Bronchial epithelial cell (primary cell): ENCODE measurements at regions not wholly inside any gene's neighbourhood (a gene's known extent, or its start where the extent isn't known, plus 50 kb on each side); places are given as distances from the start of the nearest gene placed in this dataset.
"Not testable (repeated sequence)": the region's sequence is repeated elsewhere in the genome, so short reads cannot be mapped to it uniquely, and the experiment has no call there.

Source experiments
- DNase-seq: peaks from one replicate; pipeline ENCODE4 v3.0.0-alpha.2; 2010; ENCODE audit warnings: low read depth
- FAIRE-seq: peaks from 2 replicates; lab custom pipeline; 2011; peaks lifted over from hg19 to GRCh38; lab: Jason Lieb, UNC
- H3K27me3 ChIP-seq: 2 replicates; pipeline ENCODE4 v1.5.1; 2011; ENCODE audit warnings: low read length; ENCODE audit not compliant: control insufficient read depth, insufficient read depth
- H3K36me3 ChIP-seq: 2 replicates; pipeline ENCODE4 v1.5.1; 2011; ENCODE audit warnings: low read length; ENCODE audit not compliant: control insufficient read depth, insufficient read depth
- H3K4me3 ChIP-seq: 2 replicates; pipeline ENCODE4 v1.5.1; 2011; ENCODE audit warnings: mild to moderate bottlenecking, low read depth, low read length, control low read depth
- TF ChIP-seq, protein P1 (sequence below): IDR thresholded peaks from 2 replicates; pipeline ENCODE4 v1.5.1; 2011; ENCODE audit warnings: mild to moderate bottlenecking, moderate library complexity, low read length, control low read depth, inconsistent platforms; ENCODE audit not compliant: insufficient read depth, severe bottlenecking

DNA sequence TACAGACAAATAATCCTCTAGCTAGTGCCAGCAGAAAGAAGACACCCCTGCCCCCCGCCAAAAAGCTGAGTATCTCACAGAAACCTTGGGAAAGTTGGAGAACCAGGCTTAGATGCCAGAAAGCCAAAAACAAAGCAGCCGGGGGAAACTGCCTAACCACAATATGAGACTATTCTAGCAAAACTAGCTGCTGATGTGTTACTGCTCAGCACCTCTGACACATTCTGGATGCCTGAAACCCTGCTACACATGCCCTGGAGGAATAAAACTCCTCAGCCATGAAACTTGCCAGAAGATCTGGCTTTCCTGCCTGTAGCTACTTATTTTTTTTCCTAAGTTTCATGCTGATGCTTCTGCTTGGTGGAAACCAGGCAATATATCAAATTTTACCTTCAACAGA, 122.7 kb upstream of the GCFC2 start:
- TF ChIP-seq, protein P1, sequence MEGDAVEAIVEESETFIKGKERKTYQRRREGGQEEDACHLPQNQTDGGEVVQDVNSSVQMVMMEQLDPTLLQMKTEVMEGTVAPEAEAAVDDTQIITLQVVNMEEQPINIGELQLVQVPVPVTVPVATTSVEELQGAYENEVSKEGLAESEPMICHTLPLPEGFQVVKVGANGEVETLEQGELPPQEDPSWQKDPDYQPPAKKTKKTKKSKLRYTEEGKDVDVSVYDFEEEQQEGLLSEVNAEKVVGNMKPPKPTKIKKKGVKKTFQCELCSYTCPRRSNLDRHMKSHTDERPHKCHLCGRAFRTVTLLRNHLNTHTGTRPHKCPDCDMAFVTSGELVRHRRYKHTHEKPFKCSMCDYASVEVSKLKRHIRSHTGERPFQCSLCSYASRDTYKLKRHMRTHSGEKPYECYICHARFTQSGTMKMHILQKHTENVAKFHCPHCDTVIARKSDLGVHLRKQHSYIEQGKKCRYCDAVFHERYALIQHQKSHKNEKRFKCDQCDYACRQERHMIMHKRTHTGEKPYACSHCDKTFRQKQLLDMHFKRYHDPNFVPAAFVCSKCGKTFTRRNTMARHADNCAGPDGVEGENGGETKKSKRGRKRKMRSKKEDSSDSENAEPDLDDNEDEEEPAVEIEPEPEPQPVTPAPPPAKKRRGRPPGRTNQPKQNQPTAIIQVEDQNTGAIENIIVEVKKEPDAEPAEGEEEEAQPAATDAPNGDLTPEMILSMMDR = no peak
- FAIRE-seq (no peak), DNase-seq (peak; percentile 64)
- Histone ChIP-seq H3K36me3 (no peaks in the 10 kb centered on the region), H3K27me3 (no peaks in the 10 kb centered on the region), H3K4me3 (no peak overlapping the region)

DNA sequence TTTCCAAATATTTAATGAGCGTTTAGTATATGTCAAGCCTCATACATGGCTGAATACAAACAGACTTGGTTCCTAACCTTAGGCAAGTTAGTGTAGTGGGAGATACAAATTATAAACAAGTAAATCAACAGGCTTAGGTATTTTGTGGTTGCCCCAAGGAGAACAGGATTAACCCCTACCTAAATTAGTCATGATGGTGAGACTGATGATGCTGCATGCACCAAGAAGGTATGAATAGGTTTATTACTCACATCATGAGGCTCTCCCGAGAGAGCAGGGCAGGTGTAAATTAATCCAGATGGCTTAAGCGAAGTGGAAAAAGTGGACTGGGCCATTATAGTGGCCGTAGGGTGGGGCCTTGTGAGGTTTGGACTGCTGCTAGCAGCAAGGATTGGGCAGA, 118.1 kb upstream of the GCFC2 start:
- no peak for FAIRE-seq
- Histone ChIP-seq H3K27me3 (no peaks in the 10 kb centered on the region), H3K4me3 (no peak overlapping the region), H3K36me3 (no peaks in the 10 kb centered on the region)
- DNase-seq = peak; percentile 80
- TF ChIP-seq, protein P1 = no peak

DNA sequence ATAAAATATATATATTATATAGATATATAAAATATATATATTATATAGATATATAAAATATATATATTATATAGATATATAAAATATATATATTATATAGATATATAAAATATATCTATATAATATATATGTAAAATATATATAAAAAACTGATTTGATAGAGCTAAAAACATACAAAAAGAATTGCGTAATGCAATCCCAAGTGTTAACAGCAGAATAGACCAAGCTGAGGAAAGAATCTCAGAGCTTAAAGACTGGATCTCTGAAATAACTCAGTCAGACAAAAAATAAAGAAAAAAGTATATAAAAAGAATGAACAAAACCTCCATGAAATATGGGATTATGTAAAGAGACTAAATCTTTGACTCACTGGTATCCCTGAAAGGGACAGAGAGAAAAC, 112.8 kb upstream of the GCFC2 start:
- H3K27me3 ChIP-seq, DNase-seq, FAIRE-seq: not testable (repeated sequence)

DNA sequence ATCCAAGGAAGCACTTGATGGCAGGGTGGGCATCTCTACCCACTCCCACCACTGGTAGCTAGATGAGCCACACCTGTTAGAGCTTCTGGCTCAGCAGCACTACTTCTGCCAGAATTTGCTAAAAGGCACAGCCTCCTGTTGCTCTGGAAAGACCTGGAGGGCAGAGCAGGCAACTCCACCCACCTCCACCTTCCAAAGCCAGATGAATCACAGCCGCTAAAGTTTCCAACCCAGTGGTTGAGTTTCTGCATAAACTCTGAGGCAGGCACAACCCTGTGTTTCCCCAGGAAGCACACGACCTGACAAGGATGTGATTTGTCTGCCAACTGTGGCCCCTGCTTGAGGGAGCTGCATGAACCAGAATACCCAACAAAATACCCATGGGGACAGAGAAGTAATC, 111.6 kb upstream of the GCFC2 start:
- TF ChIP-seq, protein P1 = no peak
- FAIRE-seq = no peak
- Histone ChIP-seq H3K4me3 (no peak overlapping the region), H3K27me3 (no peaks in the 10 kb centered on the region), H3K36me3 (no peaks in the 10 kb centered on the region)
- DNase-seq = peak; percentile 55

More for the DNA sequence above, 112.8 kb upstream of the GCFC2 start:
- H3K4me3 ChIP-seq, H3K36me3 ChIP-seq: not testable (repeated sequence)

DNA sequence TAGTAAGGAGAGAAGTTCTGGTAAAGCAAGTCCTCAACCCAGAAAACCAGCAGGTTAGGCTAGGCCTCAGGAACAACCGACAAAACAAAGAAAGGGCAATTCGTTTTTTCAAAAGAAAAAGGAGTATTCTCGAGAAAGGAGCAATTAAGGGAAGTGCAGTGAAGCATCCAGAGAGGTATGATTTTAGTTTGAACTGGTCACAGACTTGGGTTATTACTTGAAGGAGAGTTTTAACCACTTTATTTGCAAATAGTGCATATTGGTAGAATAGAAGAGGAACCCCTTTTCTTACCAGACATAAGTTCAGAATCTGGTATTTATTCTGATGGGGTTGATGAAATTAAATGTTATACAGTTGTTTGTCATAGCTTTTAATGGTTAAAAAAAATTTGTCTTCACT, 110.0 kb upstream of the GCFC2 start:
- TF ChIP-seq, protein P1 = no peak
- DNase-seq (no peak), FAIRE-seq (no peak)
- H3K36me3 ChIP-seq = no peaks in the 10 kb centered on the region
- H3K4me3 ChIP-seq = no peak overlapping the region
- no peaks in the 10 kb centered on the region for H3K27me3 ChIP-seq

DNA sequence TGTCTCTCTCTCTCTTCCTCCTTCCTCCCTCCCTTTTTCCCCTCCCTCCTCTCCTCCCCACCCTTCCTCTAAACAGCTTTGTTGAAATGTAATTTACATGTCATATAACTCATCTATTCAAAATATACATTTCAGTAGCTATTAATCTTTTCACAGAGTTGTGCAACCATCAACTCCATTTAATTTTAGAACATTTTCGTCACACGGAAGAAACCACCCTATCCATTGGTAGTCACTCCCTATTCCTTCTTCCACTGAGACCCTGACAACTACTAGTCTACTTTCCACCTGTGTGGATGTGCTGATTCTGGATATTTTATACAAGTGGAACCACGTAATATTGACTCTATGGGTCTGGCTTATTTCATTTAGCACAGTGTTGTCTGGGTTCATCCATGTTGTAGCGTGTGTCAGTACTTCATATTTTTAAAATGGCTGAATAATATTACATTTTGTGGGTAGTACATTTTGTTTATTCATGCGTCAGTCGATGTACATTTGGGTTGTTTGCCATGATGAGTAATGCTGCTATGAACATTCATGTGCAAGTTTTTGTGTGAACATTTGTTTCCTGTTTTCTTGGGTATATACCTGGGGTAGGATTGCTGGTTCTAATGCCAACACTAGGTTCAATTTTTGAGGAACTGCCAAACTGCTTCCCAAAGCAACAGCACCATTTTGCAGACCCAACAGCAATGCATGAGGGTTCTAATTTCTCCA, 100.1 kb upstream of the GCFC2 start:
- no peaks in the 10 kb centered on the region for H3K27me3 ChIP-seq
- no peaks in the 10 kb centered on the region for H3K36me3 ChIP-seq
- H3K4me3 ChIP-seq = no peak overlapping the region
- TF ChIP-seq, protein P1 = no peak
- FAIRE-seq (no peak), DNase-seq (peak; percentile 70)
